GM12865 (cell line): ENCODE measurements at regions not wholly inside any gene's neighbourhood (a gene's known extent, or its start where the extent isn't known, plus 50 kb on each side); places are given as distances from the start of the nearest gene placed in this dataset.

Source experiments
- DNase-seq: peaks from one replicate; pipeline ENCODE4 v3.0.0; 2010; ENCODE audit warnings: low read depth
- H3K4me3 ChIP-seq: 2 replicates; pipeline ENCODE4 v1.5.1; 2011; ENCODE audit warnings: mild to moderate bottlenecking, low read depth, low read length, control low read depth
- CTCF ChIP-seq: IDR thresholded peaks from 2 replicates; pipeline ENCODE4 v1.5.1; 2011; ENCODE audit warnings: low read length, control low read depth, low read depth, inconsistent platforms; ENCODE audit not compliant: insufficient read depth; ENCODE audit errors: missing control alignments

DNA sequence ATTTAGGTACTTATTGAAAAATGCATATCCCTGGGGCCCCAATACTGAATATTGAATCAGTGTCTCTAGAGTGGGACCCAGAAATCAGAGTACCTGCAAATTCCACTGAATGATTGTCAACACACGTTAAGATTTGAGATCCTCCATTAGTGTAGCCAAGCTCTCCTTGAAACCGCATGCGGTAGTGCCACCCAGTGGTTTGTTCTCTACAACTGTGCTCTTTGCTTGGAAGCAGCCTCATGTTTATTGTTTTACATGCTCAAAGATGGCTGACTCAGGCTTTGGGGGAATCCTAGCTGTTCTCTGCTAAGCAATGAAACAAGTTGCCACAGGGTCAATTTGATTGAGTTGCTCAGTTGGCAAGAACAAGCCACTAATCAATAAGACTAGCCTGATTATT, 340.2 kb upstream of the CELF2 start:
- peak; percentile 82 for DNase-seq
- H3K4me3 ChIP-seq = no peak overlapping the region
- TF ChIP-seq CTCF = peak; percentile 38

DNA sequence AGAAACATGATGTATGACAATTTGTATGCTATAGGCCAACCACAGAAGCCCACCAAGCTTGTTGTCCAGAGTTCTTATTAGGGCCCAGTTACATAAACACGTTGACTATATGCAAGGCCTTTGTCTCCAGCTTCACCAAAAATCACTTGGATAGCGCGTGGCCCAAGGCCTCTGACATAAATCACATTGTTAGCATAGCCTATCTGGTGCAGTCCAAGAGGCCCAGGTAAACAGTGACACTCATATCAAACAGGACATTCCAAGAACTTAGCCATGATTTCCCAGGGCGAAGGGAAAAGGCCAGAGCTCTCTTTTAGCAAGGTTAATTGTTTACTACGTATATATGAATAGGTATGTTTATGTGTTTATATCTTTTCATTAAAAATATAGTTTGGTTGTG, 337.2 kb upstream of the CELF2 start:
- DNase-seq = no peak

DNA sequence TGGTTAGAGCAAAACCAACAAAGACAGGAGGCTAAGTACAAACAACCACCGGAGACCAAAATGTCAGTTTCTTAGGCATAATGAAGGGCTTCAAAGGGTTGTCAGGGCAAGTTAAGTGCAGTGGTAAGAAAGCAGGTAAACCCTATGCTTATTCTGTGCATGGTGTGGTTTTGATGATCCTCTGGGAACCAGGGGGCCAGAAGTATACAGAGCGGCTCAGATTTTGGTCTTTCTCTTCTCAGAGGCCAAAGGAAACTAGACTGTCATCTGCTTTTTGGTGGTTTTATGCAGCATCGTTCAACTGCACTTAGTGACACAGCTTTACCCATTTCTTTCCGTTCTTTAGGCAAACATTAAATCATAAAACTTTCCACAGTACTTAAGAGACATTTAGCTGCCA, 332.7 kb upstream of the CELF2 start:
- no peak for DNase-seq
- no peak for TF ChIP-seq CTCF
- no peak overlapping the region for H3K4me3 ChIP-seq

More for the DNA sequence above, 337.2 kb upstream of the CELF2 start:
- no peak for TF ChIP-seq CTCF
- H3K4me3 ChIP-seq = no peak overlapping the region

DNA sequence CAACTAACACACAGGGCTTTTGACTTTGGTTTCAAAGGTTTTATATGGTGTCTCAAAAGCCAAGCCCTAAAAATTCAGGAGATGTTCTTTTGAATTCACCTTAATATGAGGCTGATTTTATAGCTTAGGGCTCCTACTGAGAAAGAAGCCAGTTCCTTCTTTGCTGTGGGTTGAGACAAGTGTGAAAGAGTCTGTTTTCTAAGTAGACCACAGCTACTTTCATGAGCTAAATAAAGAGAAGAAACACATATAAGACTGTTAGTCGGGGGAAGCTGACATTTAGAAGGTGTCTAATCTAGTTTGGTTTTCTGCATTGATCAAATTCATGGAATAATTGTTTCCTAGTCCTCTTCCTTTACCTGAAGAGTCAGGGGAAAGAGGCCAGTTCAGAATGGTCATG, 332.1 kb upstream of the CELF2 start:
- peak; percentile 62 for DNase-seq
- no peak overlapping the region for H3K4me3 ChIP-seq
- no peak for TF ChIP-seq CTCF

GRCh38 chr10:10687751-10688150, 329.9 kb upstream of the CELF2 start:
- TF ChIP-seq CTCF = no peak
- H3K4me3 ChIP-seq = no peak overlapping the region
- DNase-seq = no peak

- no peak for DNase-seq
- no peak for TF ChIP-seq CTCF
- no peak overlapping the region for H3K4me3 ChIP-seq
Observed at GRCh38 chr10:10699427-10699826, 318.2 kb upstream of the CELF2 start.

DNA sequence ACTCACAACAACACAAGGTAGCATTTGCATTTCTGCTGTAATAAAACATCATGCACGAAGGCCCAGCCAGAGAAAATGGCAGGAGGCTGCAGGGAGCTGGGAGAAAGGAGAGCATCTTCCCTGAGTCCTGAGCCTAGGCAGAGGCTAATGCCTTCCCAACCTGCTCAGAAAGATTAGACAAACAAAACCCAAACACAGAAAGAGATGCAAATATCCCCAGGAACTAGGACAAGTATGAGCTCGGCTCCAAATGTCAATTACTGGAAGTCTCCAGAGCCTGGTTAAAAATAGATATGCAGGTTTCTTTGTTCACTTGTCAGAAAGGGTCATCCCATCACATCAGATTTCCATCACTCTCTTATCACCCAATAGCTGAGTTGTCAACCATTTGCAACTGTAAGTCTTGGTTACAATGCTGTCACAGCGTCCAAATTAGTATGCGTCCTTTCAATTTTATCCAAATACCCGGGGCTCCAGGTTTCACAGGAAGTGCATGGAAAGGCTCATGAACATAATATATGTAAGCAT, 316.5 kb upstream of the CELF2 start:
- no peak for DNase-seq
- TF ChIP-seq CTCF = no peak
- H3K4me3 ChIP-seq = no peak overlapping the region
